ENCODE measurements at regions not wholly inside any gene's neighbourhood (a gene's known extent, or its start where the extent isn't known, plus 50 kb on each side); places are given as distances from the start of the nearest gene placed in this dataset.

DNA sequence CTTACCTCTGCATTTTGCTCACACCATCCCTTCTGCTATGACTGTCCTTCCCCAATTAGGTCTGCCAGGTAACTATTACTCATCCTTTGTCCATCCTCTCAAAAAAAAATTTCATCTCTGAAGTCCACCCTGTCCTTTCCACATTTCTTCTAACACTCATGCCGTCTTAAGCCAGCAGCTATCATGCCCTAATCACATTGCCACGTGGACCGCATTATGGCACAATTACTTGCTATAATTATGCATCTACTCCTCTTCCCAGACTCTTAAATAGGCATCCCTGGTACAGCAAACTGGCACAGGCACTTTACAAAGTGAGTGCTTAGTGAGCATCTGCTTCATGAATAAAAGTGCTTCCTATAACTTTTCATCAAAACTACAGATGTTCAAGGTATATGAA is 295.4 kb upstream of the ESRRG start:
- 0% methylated on average over 3 of the region's 3 CpGs for WGBS (ENCODE audit: insufficient coverage, low coverage, missing lambda C conversion rate)
- Histone ChIP-seq H3K79me2 (ENCODE audit: control insufficient read depth, insufficient read depth, low read length) (no peaks in the 10 kb centered on the region), H3K36me3 (ENCODE audit: control insufficient read depth, insufficient read depth, low read length) (no peaks in the 10 kb centered on the region), H3K27me3 (ENCODE audit: control insufficient read depth in 2 of 2, insufficient read depth in 2 of 2, low read length in 2 of 2) (no peaks in the 10 kb centered on the region), H3K27ac (ENCODE audit: extremely low read depth, low read depth, low read length) (no peak overlapping the region), H3K4me3 (no peak overlapping the region), H4K20me1 (replicated peaks; ENCODE audit: control insufficient read depth, insufficient read depth, low read length) (no peaks in the 10 kb centered on the region), H3K4me2 (ENCODE audit: insufficient read depth, low read length) (no peak overlapping the region), H3K9ac (ENCODE audit: insufficient read depth in 1 of 2, low read depth in 2 of 2, low read length in 2 of 2) (no peak overlapping the region), H3K9me3 (replicated peaks; ENCODE audit: control insufficient read depth, insufficient read depth, low read depth, low read length) (no peaks in the 10 kb centered on the region), H3K9me1 (ENCODE audit: control insufficient read depth, insufficient read depth, low read length) (no peaks in the 10 kb centered on the region), H2AFZ (ENCODE audit: low read depth, low read length) (no peak overlapping the region), H3K4me1 (replicated peaks in 1 of 2; ENCODE audit: control insufficient read depth in 2 of 2, insufficient read depth in 2 of 2, low read length in 2 of 2) (no peaks in the 10 kb centered on the region)
- CTCF ChIA-PET (ENCODE audit: low intra/inter-chr PET ratio) = no interaction called here
- FAIRE-seq (no peak), DNase-seq (ENCODE audit: extremely low read depth in 1 of 4, low spot score in 3 of 4) (no peak), ATAC-seq (no peak)
- intact Hi-C loops (cut with micrococcal nuclease) = no loop called here
- POLR2A ChIA-PET = no interaction called here
- BruUV-seq (replicated peaks) = no TSS peak
- in situ Hi-C loops (cut with MboI) = no loop called here
- TF ChIP-seq, protein P1, sequence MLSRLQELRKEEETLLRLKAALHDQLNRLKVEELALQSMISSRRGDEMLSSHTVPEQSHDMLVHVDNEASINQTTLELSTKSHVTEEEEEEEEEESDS (CRISPR knock-in tag; IDR thresholded peaks at IDR 0.05) = no peak
- no peak for TF ChIP-seq DACH1 (IDR thresholded peaks at IDR 0.05; ENCODE audit: partially characterized antibody)
- TF ChIP-seq, protein P2, sequence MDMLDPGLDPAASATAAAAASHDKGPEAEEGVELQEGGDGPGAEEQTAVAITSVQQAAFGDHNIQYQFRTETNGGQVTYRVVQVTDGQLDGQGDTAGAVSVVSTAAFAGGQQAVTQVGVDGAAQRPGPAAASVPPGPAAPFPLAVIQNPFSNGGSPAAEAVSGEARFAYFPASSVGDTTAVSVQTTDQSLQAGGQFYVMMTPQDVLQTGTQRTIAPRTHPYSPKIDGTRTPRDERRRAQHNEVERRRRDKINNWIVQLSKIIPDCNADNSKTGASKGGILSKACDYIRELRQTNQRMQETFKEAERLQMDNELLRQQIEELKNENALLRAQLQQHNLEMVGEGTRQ (CRISPR knock-in tag; IDR thresholded peaks at IDR 0.05) = no peak
- TF ChIP-seq, protein P3, sequence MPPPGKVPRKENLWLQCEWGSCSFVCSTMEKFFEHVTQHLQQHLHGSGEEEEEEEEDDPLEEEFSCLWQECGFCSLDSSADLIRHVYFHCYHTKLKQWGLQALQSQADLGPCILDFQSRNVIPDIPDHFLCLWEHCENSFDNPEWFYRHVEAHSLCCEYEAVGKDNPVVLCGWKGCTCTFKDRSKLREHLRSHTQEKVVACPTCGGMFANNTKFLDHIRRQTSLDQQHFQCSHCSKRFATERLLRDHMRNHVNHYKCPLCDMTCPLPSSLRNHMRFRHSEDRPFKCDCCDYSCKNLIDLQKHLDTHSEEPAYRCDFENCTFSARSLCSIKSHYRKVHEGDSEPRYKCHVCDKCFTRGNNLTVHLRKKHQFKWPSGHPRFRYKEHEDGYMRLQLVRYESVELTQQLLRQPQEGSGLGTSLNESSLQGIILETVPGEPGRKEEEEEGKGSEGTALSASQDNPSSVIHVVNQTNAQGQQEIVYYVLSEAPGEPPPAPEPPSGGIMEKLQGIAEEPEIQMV (tag; conservative IDR thresholded peaks at IDR 0.05; ENCODE audit: low read depth) = no peak
- TF ChIP-seq, protein P4, sequence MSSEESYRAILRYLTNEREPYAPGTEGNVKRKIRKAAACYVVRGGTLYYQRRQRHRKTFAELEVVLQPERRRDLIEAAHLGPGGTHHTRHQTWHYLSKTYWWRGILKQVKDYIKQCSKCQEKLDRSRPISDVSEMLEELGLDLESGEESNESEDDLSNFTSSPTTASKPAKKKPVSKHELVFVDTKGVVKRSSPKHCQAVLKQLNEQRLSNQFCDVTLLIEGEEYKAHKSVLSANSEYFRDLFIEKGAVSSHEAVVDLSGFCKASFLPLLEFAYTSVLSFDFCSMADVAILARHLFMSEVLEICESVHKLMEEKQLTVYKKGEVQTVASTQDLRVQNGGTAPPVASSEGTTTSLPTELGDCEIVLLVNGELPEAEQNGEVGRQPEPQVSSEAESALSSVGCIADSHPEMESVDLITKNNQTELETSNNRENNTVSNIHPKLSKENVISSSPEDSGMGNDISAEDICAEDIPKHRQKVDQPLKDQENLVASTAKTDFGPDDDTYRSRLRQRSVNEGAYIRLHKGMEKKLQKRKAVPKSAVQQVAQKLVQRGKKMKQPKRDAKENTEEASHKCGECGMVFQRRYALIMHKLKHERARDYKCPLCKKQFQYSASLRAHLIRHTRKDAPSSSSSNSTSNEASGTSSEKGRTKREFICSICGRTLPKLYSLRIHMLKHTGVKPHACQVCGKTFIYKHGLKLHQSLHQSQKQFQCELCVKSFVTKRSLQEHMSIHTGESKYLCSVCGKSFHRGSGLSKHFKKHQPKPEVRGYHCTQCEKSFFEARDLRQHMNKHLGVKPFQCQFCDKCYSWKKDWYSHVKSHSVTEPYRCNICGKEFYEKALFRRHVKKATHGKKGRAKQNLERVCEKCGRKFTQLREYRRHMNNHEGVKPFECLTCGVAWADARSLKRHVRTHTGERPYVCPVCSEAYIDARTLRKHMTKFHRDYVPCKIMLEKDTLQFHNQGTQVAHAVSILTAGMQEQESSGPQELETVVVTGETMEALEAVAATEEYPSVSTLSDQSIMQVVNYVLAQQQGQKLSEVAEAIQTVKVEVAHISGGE (CRISPR knock-in tag; IDR thresholded peaks at IDR 0.05) = no peak
- TF ChIP-seq, protein P5, sequence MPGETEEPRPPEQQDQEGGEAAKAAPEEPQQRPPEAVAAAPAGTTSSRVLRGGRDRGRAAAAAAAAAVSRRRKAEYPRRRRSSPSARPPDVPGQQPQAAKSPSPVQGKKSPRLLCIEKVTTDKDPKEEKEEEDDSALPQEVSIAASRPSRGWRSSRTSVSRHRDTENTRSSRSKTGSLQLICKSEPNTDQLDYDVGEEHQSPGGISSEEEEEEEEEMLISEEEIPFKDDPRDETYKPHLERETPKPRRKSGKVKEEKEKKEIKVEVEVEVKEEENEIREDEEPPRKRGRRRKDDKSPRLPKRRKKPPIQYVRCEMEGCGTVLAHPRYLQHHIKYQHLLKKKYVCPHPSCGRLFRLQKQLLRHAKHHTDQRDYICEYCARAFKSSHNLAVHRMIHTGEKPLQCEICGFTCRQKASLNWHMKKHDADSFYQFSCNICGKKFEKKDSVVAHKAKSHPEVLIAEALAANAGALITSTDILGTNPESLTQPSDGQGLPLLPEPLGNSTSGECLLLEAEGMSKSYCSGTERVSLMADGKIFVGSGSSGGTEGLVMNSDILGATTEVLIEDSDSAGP (CRISPR knock-in tag; IDR thresholded peaks at IDR 0.05) = no peak
